Smooth muscle cell (in vitro differentiated cells): ENCODE measurements at regions not wholly inside any gene's neighbourhood (a gene's known extent, or its start where the extent isn't known, plus 50 kb on each side); places are given as distances from the start of the nearest gene placed in this dataset.

ENCODE experiments used
- DNase-seq: peaks from one replicate; lab custom pipeline; 2025; ENCODE audit not compliant: unreplicated experiment; lab: John Stamatoyannopoulos, UW
- H2AFZ ChIP-seq: fragments of 200-600 bp; sonication (generic); 2 replicates; pipeline ENCODE4 v1.6.0; 2016; ENCODE audit warnings: antibody characterized with exemption, low read depth, mild to moderate bottlenecking
- H3F3A ChIP-seq: fragments of 200-600 bp; sonication (generic); 2 replicates; pipeline ENCODE4 v1.6.0; 2017; ENCODE audit warnings: antibody characterized with exemption, low read depth
- H3K27ac ChIP-seq: fragments of 200-600 bp; sonication (generic); 2 replicates; pipeline ENCODE4 v1.5.1; 2016; ENCODE audit warnings: low read depth, mild to moderate bottlenecking
- H3K27me3 ChIP-seq: fragments of 200-600 bp; sonication (generic); 2 replicates; pipeline ENCODE4 v1.6.1; 2016; ENCODE audit warnings: low read depth, mild to moderate bottlenecking
- H3K36me3 ChIP-seq: fragments of 200-600 bp; sonication (generic); 2 replicates; pipeline ENCODE4 v1.5.1; 2016; ENCODE audit warnings: low read depth
- H3K4me1 ChIP-seq: fragments of 200-600 bp; sonication (generic); 2 replicates; pipeline ENCODE4 v1.5.1; 2016; ENCODE audit warnings: low read depth
- H3K4me2 ChIP-seq: fragments of 200-600 bp; sonication (generic); 2 replicates; pipeline ENCODE4 v1.6.0; 2016; ENCODE audit warnings: mild to moderate bottlenecking
- H3K4me3 ChIP-seq: fragments of 200-600 bp; sonication (generic); 2 replicates; pipeline ENCODE4 v1.5.1; 2016; ENCODE audit warnings: mild to moderate bottlenecking
- H3K79me2 ChIP-seq: fragments of 200-600 bp; sonication (generic); 2 replicates; pipeline ENCODE4 v1.6.0; 2016; ENCODE audit warnings: low read depth, mild to moderate bottlenecking
- H3K9ac ChIP-seq: fragments of 200-600 bp; sonication (generic); 2 replicates; pipeline ENCODE4 v1.6.0; 2016; ENCODE audit warnings: low read depth
- H3K9me3 ChIP-seq: fragments of 200-600 bp; sonication (generic); replicated peaks from 2 replicates; pipeline ENCODE4 v1.5.1; 2016; ENCODE audit warnings: low read depth
- H4K20me1 ChIP-seq: fragments of 200-600 bp; sonication (generic); 2 replicates; pipeline ENCODE4 v1.6.0; 2016; ENCODE audit warnings: low read depth
- WGBS: methylation state at CpG from one replicate; pipeline ENCODE4 v1.1.7; 2016; ENCODE audit warnings: low lambda C conversion rate; 5-methylcytosine and 5-hydroxymethylcytosine counted together
- TF ChIP-seq, protein P1 (sequence below): fragments of 200-600 bp; sonication (generic); IDR thresholded peaks from 2 replicates; pipeline ENCODE4 v1.5.1; 2017; ENCODE audit warnings: borderline replicate concordance, mild to moderate bottlenecking, antibody characterized with exemption; ENCODE audit not compliant: insufficient read depth, poor library complexity, severe bottlenecking

DNA sequence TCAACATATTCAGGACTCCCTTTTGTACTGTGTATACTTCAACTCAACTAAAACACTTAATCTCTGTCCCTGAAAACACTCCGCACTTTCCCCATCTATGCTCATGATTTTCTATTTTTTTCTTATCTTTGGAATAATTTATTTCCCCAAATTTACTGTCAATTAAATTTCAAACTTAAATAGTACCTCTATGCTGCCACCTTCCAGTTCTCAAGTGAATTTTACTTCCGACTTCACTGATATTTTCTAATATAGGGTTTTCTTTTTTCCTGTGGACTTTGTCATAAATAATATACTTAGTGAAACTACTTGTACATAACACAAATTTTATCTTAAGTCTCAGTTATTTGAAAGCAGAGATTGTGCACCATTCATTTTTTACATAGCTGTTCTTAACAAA, 1303.3 kb downstream of the OTOL1 start:
- H3K27me3 ChIP-seq, result no peaks in the 10 kb centered on the region
- H3F3A ChIP-seq, result no peaks in the 10 kb centered on the region
- no peak overlapping the region for H3K9ac ChIP-seq
- H3K27ac ChIP-seq, result no peak overlapping the region
- 84% methylated on average over 2 of the region's 2 CpGs for WGBS
- DNase-seq, result no peak
- H4K20me1 ChIP-seq, result no peaks in the 10 kb centered on the region
- no peak overlapping the region for H2AFZ ChIP-seq
- no peaks in the 10 kb centered on the region for H3K36me3 ChIP-seq
- TF ChIP-seq, protein P1, sequence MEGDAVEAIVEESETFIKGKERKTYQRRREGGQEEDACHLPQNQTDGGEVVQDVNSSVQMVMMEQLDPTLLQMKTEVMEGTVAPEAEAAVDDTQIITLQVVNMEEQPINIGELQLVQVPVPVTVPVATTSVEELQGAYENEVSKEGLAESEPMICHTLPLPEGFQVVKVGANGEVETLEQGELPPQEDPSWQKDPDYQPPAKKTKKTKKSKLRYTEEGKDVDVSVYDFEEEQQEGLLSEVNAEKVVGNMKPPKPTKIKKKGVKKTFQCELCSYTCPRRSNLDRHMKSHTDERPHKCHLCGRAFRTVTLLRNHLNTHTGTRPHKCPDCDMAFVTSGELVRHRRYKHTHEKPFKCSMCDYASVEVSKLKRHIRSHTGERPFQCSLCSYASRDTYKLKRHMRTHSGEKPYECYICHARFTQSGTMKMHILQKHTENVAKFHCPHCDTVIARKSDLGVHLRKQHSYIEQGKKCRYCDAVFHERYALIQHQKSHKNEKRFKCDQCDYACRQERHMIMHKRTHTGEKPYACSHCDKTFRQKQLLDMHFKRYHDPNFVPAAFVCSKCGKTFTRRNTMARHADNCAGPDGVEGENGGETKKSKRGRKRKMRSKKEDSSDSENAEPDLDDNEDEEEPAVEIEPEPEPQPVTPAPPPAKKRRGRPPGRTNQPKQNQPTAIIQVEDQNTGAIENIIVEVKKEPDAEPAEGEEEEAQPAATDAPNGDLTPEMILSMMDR, result peak; percentile 3
- no peaks in the 10 kb centered on the region for H3K4me1 ChIP-seq
- H3K79me2 ChIP-seq, result no peaks in the 10 kb centered on the region
- H3K4me2 ChIP-seq, result no peak overlapping the region
- no peaks in the 10 kb centered on the region for H3K9me3 ChIP-seq
- no peak overlapping the region for H3K4me3 ChIP-seq

DNA sequence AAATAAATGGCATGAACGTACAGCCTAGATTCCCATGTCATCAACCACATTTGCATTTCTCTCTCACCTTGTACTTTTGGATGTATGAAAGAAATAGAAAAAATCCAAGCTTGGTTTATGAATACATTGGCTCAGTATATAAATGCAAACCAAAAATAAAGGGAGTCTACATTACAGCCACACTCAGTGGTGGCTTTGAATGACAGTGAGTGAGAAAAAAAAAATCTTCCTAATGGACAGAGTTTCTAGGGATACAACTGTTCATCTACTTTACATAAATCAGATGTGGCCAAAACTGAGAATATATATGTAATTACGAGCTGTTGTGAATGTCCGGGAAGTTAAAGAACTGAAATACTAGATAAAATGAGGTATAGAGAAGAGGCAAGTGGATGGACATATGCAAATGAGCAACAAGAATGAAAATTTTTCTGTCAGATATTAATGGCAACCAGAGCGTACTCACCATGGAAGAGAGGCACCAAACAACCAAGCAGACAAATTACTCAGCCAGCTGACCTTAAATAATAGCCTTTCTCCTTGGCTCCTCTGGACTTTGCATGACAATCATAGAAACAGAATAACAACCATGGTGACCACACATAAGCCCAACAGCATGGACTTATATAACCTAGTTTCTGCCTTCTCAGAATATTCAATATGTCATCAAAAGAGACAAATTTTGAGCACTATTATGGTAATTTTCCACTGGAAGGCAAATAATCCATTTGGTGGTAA, 1305.8 kb downstream of the OTOL1 start:
- Histone ChIP-seq H2AFZ (no peak overlapping the region), H3K36me3 (no peaks in the 10 kb centered on the region), H3K4me1 (no peaks in the 10 kb centered on the region), H3F3A (no peaks in the 10 kb centered on the region), H3K9ac (no peak overlapping the region), H3K27me3 (no peaks in the 10 kb centered on the region), H3K4me2 (no peak overlapping the region), H3K4me3 (no peak overlapping the region), H3K9me3 (no peaks in the 10 kb centered on the region), H3K79me2 (no peaks in the 10 kb centered on the region), H3K27ac (no peak overlapping the region), H4K20me1 (no peaks in the 10 kb centered on the region)
- no peak for DNase-seq
- 95% methylated on average over 4 of the region's 4 CpGs for WGBS
- TF ChIP-seq, protein P1, result no peak

DNA sequence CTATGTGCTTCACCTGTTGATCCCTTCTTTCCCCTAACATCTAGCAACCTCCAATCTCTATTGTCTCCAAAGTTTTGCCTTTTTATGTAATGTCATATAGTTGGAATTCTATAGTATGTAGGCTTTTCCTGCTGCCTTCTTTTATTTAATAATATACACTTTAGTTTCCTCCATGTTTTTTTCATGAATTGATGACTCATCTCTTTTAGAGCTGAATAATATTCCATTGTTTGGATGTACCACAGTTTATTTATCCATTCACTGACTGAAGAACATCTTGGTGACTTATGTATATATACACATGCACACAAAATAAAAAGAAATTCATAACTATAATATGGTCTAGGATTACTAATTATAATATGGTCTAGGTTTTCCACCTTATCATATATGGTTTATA, 1314.2 kb downstream of the OTOL1 start:
- no peak overlapping the region for H3K4me2 ChIP-seq
- H3K27me3 ChIP-seq, result no peaks in the 10 kb centered on the region
- no peak overlapping the region for H3K9ac ChIP-seq
- no peak overlapping the region for H2AFZ ChIP-seq
- TF ChIP-seq, protein P1, result no peak
- H3K36me3 ChIP-seq, result no peaks in the 10 kb centered on the region
- no peaks in the 10 kb centered on the region for H3K9me3 ChIP-seq
- H4K20me1 ChIP-seq, result no peaks in the 10 kb centered on the region
- no peaks in the 10 kb centered on the region for H3K4me1 ChIP-seq
- no peak overlapping the region for H3K27ac ChIP-seq
- H3K79me2 ChIP-seq, result no peaks in the 10 kb centered on the region
- H3K4me3 ChIP-seq, result no peak overlapping the region
- H3F3A ChIP-seq, result no peaks in the 10 kb centered on the region
- no peak for DNase-seq
